DOHH2 (cell line): ENCODE measurements at regions not wholly inside any gene's neighbourhood (a gene's known extent, or its start where the extent isn't known, plus 50 kb on each side); places are given as distances from the start of the nearest gene placed in this dataset.

Experiments
- H3F3A ChIP-seq: fragments of 200-600 bp; sonication (generic), shearing (Covaris generic); 2 replicates; pipeline ENCODE4 v1.6.0; 2016; ENCODE audit warnings: antibody characterized with exemption, mild to moderate bottlenecking; ENCODE audit not compliant: control insufficient read depth, insufficient read depth
- H3K27ac ChIP-seq: fragments of 200-600 bp; sonication (generic); 2 replicates; pipeline ENCODE4 v1.5.1; 2014; ENCODE audit warnings: low read depth, mild to moderate bottlenecking, low read length, moderate library complexity
- H3K27me3 ChIP-seq: fragments of 200-600 bp; sonication (generic); 2 replicates; pipeline ENCODE4 v1.6.1; 2014; ENCODE audit warnings: mild to moderate bottlenecking, low read length, mixed read lengths; ENCODE audit not compliant: control insufficient read depth
- H3K36me3 ChIP-seq: fragments of 200-600 bp; sonication (generic); 2 replicates; pipeline ENCODE4 v1.6.1; 2014; ENCODE audit warnings: mild to moderate bottlenecking, low read length, moderate library complexity, mixed read lengths; ENCODE audit not compliant: control insufficient read depth
- H3K4me1 ChIP-seq: fragments of 200-600 bp; sonication (generic); 2 replicates; pipeline ENCODE4 v1.6.1; 2014; ENCODE audit warnings: mild to moderate bottlenecking, low read length, mixed read lengths; ENCODE audit not compliant: control insufficient read depth
- H3K4me2 ChIP-seq: fragments of 200-600 bp; sonication (generic); 2 replicates; pipeline ENCODE4 v1.6.0; 2014; ENCODE audit warnings: mild to moderate bottlenecking, low read length, moderate library complexity
- H3K4me3 ChIP-seq: fragments of 200-600 bp; sonication (generic); 2 replicates; pipeline ENCODE4 v1.5.1; 2014; ENCODE audit warnings: mild to moderate bottlenecking, low read length, mixed read lengths
- H3K79me2 ChIP-seq: fragments of 200-600 bp; sonication (generic); 2 replicates; pipeline ENCODE4 v1.6.1; 2014; ENCODE audit warnings: mild to moderate bottlenecking, low read length, mixed read lengths; ENCODE audit not compliant: control insufficient read depth
- H3K9me2 ChIP-seq: fragments of 200-600 bp; sonication (generic); replicated peaks from 2 replicates; pipeline ENCODE4 v1.6.1; 2014; ENCODE audit warnings: mild to moderate bottlenecking, low read length, mixed read lengths; ENCODE audit not compliant: control insufficient read depth
- H3K9me3 ChIP-seq: fragments of 200-600 bp; sonication (generic); 2 replicates; pipeline ENCODE4 v1.6.1; 2014; ENCODE audit warnings: antibody characterized with exemption, low read length, mixed read lengths; ENCODE audit not compliant: control insufficient read depth, insufficient read depth
- H4K20me1 ChIP-seq: fragments of 200-600 bp; sonication (generic); 2 replicates; pipeline ENCODE4 v1.6.0; 2014; ENCODE audit warnings: low read depth, mild to moderate bottlenecking, antibody characterized with exemption, low read length, moderate library complexity; ENCODE audit not compliant: control insufficient read depth, insufficient read depth
- CTCF ChIP-seq: fragments of 200-600 bp; sonication (generic); IDR thresholded peaks from one replicate; pipeline ENCODE4 v1.5.1; 2014; ENCODE audit warnings: antibody characterized with exemption, mild to moderate bottlenecking, low read depth, low read length; ENCODE audit not compliant: poor library complexity, severe bottlenecking
- EZH2phosphoT487 ChIP-seq: fragments of 200-600 bp; sonication (generic); IDR thresholded peaks from 2 replicates; pipeline ENCODE4 v1.6.1; 2017; ENCODE audit warnings: borderline replicate concordance, mild to moderate bottlenecking, antibody characterized with exemption, low read length, moderate library complexity, mixed read lengths

DNA sequence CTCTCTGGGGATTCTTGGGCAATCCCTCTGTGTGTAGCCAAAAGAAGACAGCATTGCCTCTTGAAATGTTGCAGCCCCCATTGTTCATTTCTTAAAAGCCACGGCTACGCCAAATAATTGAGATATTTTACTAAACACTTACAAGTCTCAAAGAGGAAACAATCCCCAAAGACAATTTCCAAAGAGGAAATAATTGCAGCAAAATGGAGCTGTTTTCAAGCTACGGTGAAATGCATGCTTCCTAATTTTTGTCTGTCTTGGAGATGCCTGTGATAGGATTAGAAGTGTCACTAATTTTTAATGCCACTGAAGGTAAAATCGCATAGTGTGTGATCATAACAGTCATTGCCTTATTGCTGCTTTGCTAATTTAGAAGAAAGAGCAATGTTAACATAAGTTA lies 72.9 kb upstream of the NAMPT start:
- Histone ChIP-seq H4K20me1 (no peaks in the 10 kb centered on the region), H3K27ac (no peak overlapping the region), H3K9me3 (no peaks in the 10 kb centered on the region), H3K9me2 (no peaks in the 10 kb centered on the region), H3K27me3 (peaks cover 10% of the 10 kb centered on the region), H3K36me3 (no peaks in the 10 kb centered on the region), H3K4me1 (no peaks in the 10 kb centered on the region), H3K4me2 (no peak overlapping the region), H3K4me3 (no peak overlapping the region), H3K79me2 (no peaks in the 10 kb centered on the region), H3F3A (no peaks in the 10 kb centered on the region)
- no peak for TF ChIP-seq EZH2phosphoT487
- TF ChIP-seq CTCF, result no peak

- Histone ChIP-seq H3K27me3 (peaks cover 10% of the 10 kb centered on the region), H3K79me2 (no peaks in the 10 kb centered on the region)
Measured at GRCh38 chr7:106354822-106355221, 70.0 kb upstream of the NAMPT start.

GRCh38 chr7:106353944-106354343 lies 69.2 kb upstream of the NAMPT start:
- Histone ChIP-seq H4K20me1 (no peaks in the 10 kb centered on the region), H3K4me1 (no peaks in the 10 kb centered on the region), H3K9me3 (no peaks in the 10 kb centered on the region), H3K9me2 (no peaks in the 10 kb centered on the region), H3K27ac (no peak overlapping the region), H3K4me2 (no peak overlapping the region), H3K36me3 (no peaks in the 10 kb centered on the region), H3F3A (no peaks in the 10 kb centered on the region), H3K79me2 (no peaks in the 10 kb centered on the region), H3K27me3 (peaks cover 10% of the 10 kb centered on the region), H3K4me3 (no peak overlapping the region)
- TF ChIP-seq EZH2phosphoT487 (no peak), CTCF (no peak)

More at GRCh38 chr7:106354822-106355221, 70.0 kb upstream of the NAMPT start:
- no peaks in the 10 kb centered on the region for H3K9me2 ChIP-seq
- H3K36me3 ChIP-seq, result no peaks in the 10 kb centered on the region
- H3K4me3 ChIP-seq, result no peak overlapping the region
- H3K9me3 ChIP-seq, result no peaks in the 10 kb centered on the region
- H3K27ac ChIP-seq, result no peak overlapping the region
- H3K4me1 ChIP-seq, result no peaks in the 10 kb centered on the region
- no peaks in the 10 kb centered on the region for H4K20me1 ChIP-seq
- H3K4me2 ChIP-seq, result no peak overlapping the region
- TF ChIP-seq EZH2phosphoT487, result no peak
- TF ChIP-seq CTCF, result no peak
- no peaks in the 10 kb centered on the region for H3F3A ChIP-seq

DNA sequence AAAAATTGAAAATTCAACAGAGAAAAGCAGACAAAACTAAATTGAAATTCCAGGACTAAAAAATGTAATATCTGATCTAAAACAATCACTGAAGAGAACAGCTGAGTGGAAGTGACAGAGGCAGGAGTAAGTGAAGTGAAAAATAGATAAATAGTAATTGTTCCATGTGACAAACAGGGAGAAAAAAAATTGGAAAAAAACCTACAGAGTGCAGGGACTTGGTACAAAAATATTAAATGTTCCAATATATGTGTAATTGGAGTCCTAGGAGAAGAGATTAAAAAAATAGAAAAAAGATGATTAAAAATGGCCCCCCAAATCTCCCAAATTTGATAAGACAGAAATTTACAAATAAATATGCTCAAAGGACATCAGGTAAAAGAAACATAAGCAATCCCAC lies 63.4 kb upstream of the NAMPT start:
- TF ChIP-seq EZH2phosphoT487 (no peak), CTCF (no peak)
- Histone ChIP-seq H3K27me3 (peaks cover 15% of the 10 kb centered on the region), H3K27ac (no peak overlapping the region)

More for the DNA sequence above, 63.4 kb upstream of the NAMPT start:
- H3K9me3 ChIP-seq, result no peaks in the 10 kb centered on the region
- no peaks in the 10 kb centered on the region for H3K4me1 ChIP-seq
- H3F3A ChIP-seq, result no peaks in the 10 kb centered on the region
- H3K36me3 ChIP-seq, result no peaks in the 10 kb centered on the region
- H4K20me1 ChIP-seq, result no peaks in the 10 kb centered on the region
- no peak overlapping the region for H3K4me2 ChIP-seq
- no peaks in the 10 kb centered on the region for H3K9me2 ChIP-seq
- H3K79me2 ChIP-seq, result no peaks in the 10 kb centered on the region
- H3K4me3 ChIP-seq, result no peak overlapping the region
